HepG2 (cell line): ENCODE measurements at regions not wholly inside any gene's neighbourhood (a gene's known extent, or its start where the extent isn't known, plus 50 kb on each side); places are given as distances from the start of the nearest gene placed in this dataset.

Experiments
- ATAC-seq: fragments of 200-7000 bp; cut with Tn5 transposase; 3 replicates; pipeline ENCODE4 v1.9.1; 2020; ENCODE audit warnings: mild to moderate bottlenecking, moderate library complexity
- BruUV-seq: library from RNA; stranded (reverse); fragments of 400-500 nt; replicated peaks from 2 replicates; lab custom pipeline; 2021; lab: Mats Ljungman, UMichigan
- CTCF ChIA-PET: fragments of 300-600 bp; formaldehyde crosslinking; extraction: SDS; loops from one replicate; lab custom pipeline; 2021; ENCODE audit warnings: low total read pairs, inconsistent platforms, low intra/inter-chr PET ratio; lab: Yijun Ruan, JAX
- POLR2A ChIA-PET: fragments of 350-600 bp; sonication (Branson Sonifier 250); formaldehyde crosslinking; loops from one replicate; lab custom pipeline; 2020; ENCODE audit warnings: antibody characterized with exemption, inconsistent platforms; lab: Yijun Ruan, JAX
- DNase-seq: peaks from one replicate; pipeline ENCODE4 v3.0.0-alpha.2; 2015; ENCODE audit warnings: low spot score
- FAIRE-seq: peaks from 3 replicates; lab custom pipeline; 2011; peaks lifted over from hg19 to GRCh38; lab: Jason Lieb, UNC
- H2AFZ ChIP-seq: one replicate; pipeline ENCODE4 v1.6.1; 2011; ENCODE audit warnings: low read length, inconsistent platforms
- H3K27ac ChIP-seq: fragments of 300-600 bp; 3 replicates; pipeline ENCODE4 v1.8.0; 2011; ENCODE audit warnings: mixed run types, mild to moderate bottlenecking, mixed read lengths, low read length, inconsistent platforms; ENCODE audit not compliant: insufficient read depth; ENCODE audit errors: extremely low read length
- H3K27me3 ChIP-seq, 2 experiments: fragments of 200-600 bp in 1 of 2; 2 replicates in 1 of 2; 3 replicates in 1 of 2; pipeline versions ENCODE4 v1.6.0 to v1.8.0; 2011; ENCODE audit warnings: low read length in 2 of 2, mild to moderate bottlenecking in 2 of 2, moderate library complexity in 2 of 2, inconsistent platforms in 1 of 2; ENCODE audit not compliant: insufficient read depth in 2 of 2, control insufficient read depth in 1 of 2
- H3K36me3 ChIP-seq, 2 experiments: fragments of 200-600 bp in 1 of 2; replicated peaks in 1 of 2; 2 replicates in 1 of 2; 3 replicates in 1 of 2; pipeline versions ENCODE4 v1.5.1 to v1.8.0; 2011; ENCODE audit warnings: low read length in 2 of 2, inconsistent platforms in 1 of 2; ENCODE audit not compliant: insufficient read depth in 2 of 2, control insufficient read depth in 1 of 2
- H3K4me1 ChIP-seq: 2 replicates; pipeline ENCODE4 v1.5.1; 2012; ENCODE audit warnings: low read length, inconsistent platforms; ENCODE audit not compliant: insufficient read depth
- H3K4me2 ChIP-seq: 2 replicates; pipeline ENCODE4 v1.6.0; 2011; ENCODE audit warnings: low read depth, low read length, inconsistent platforms
- H3K4me3 ChIP-seq, 3 experiments: fragments of 200-600 bp in 1 of 3; sonication (generic), shearing (Covaris generic) in 1 of 3; replicated peaks in 1 of 3; 2 replicates each; pipeline ENCODE4 v1.5.1; 2011 to 2016; ENCODE audit warnings: low read length in 3 of 3, inconsistent platforms in 2 of 3, low read depth in 2 of 3, mild to moderate bottlenecking in 2 of 3, control low read depth in 1 of 3, mixed read lengths in 1 of 3; ENCODE audit not compliant: insufficient read depth in 1 of 3
- H3K79me2 ChIP-seq: one replicate; pipeline ENCODE4 v1.6.1; 2011; ENCODE audit warnings: low read length, inconsistent platforms; ENCODE audit not compliant: insufficient read depth
- H3K9ac ChIP-seq: 2 replicates; pipeline ENCODE4 v1.6.0; 2011; ENCODE audit warnings: mild to moderate bottlenecking, low read depth, low read length, inconsistent platforms; ENCODE audit not compliant: insufficient read depth
- H3K9me3 ChIP-seq: 2 replicates; pipeline ENCODE4 v1.5.1; 2012; ENCODE audit warnings: mild to moderate bottlenecking, low read length
- H4K20me1 ChIP-seq: 2 replicates; pipeline ENCODE4 v1.6.0; 2011; ENCODE audit warnings: inconsistent platforms, mild to moderate bottlenecking, low read length, moderate library complexity; ENCODE audit not compliant: insufficient read depth
- ATF7 ChIP-seq, 2 experiments: fragments of 450-650 bp in 1 of 2; sonication (generic) in 1 of 2; formaldehyde crosslinking in 1 of 2; IDR thresholded peaks; 2 replicates each; pipeline versions ENCODE4 v1.4.0 to v1.6.1; 2016 to 2020; ENCODE audit warnings: antibody characterized with exemption in 1 of 2, mild to moderate bottlenecking in 1 of 2, missing genetic modification reagents in 1 of 2
- CREB1 ChIP-seq, 2 experiments: fragments of 450-650 bp in 1 of 2; IDR thresholded peaks; 2 replicates each; pipeline ENCODE4 v1.6.1; 2016 to 2017; ENCODE audit warnings: control low read depth in 1 of 2, mild to moderate bottlenecking in 1 of 2, missing compliant biosample characterization in 1 of 2, missing genetic modification characterization in 1 of 2
- KLF12 ChIP-seq: sonication (generic); formaldehyde crosslinking; IDR thresholded peaks from 2 replicates; pipeline ENCODE4 v1.4.0; 2020; ENCODE audit warnings: missing genetic modification reagents, borderline replicate concordance
- KLF16 ChIP-seq, 2 experiments: sonication (generic) in 1 of 2; formaldehyde crosslinking in 1 of 2; IDR thresholded peaks; 2 replicates each; pipeline versions ENCODE4 v1.6.1 to v1.8.0; 2016 to 2023; ENCODE audit warnings: missing genetic modification reagents in 2 of 2, missing compliant biosample characterization in 1 of 2
- MAFK ChIP-seq, 2 experiments: IDR thresholded peaks in 1 of 2; conservative IDR thresholded peaks in 1 of 2; 2 replicates each; pipeline ENCODE4 v1.6.1; 2011; ENCODE audit warnings: improper control_type of control experiment in 2 of 2, low read length in 2 of 2
- MED8 ChIP-seq: sonication (generic); formaldehyde crosslinking; IDR thresholded peaks from 2 replicates; pipeline ENCODE4 v1.8.1; 2023; ENCODE audit warnings: mild to moderate bottlenecking, missing genetic modification reagents; ENCODE audit not compliant: insufficient replicate concordance
- NFIC ChIP-seq: IDR thresholded peaks from 2 replicates; pipeline ENCODE4 v1.6.1; 2012; ENCODE audit warnings: mild to moderate bottlenecking, low read length, inconsistent platforms
- NRL ChIP-seq: sonication (generic); formaldehyde crosslinking; IDR thresholded peaks from 2 replicates; pipeline ENCODE4 v1.5.0; 2020; ENCODE audit warnings: missing genetic modification reagents, mild to moderate bottlenecking, moderate library complexity, borderline replicate concordance
- SUZ12 ChIP-seq: fragments of 150-350 bp; IDR thresholded peaks from 2 replicates; pipeline ENCODE4 v1.6.1; 2014; ENCODE audit warnings: low read depth, low read length
- WGBS: methylation state at CpG from one replicate; pipeline ENCODE4 v1.1.6; 2017; ENCODE audit warnings: low lambda C conversion rate; 5-methylcytosine and 5-hydroxymethylcytosine counted together
- in situ Hi-C: cut with HindIII; loops from 2 replicates; pipeline ENCODE4 v1.10.0; 2017; ENCODE audit warnings: low pct_unique_long_range_greater_than_20kb; ENCODE audit not compliant: extremely low pct_ligation_motif_present
- intact Hi-C: fragments of 100-400 bp; cut with micrococcal nuclease; formaldehyde crosslinking; loops from one replicate; pipeline ENCODE4 v1.10.0; 2022; ENCODE audit not compliant: unreplicated experiment

- Histone ChIP-seq H3K4me1 (no peaks in the 10 kb centered on the region), H3K79me2 (no peaks in the 10 kb centered on the region), H3K27ac (no peak overlapping the region), H3K9me3 (no peaks in the 10 kb centered on the region), H3K9ac (no peak overlapping the region), H3K27me3 (no peaks in the 10 kb centered on the region), H4K20me1 (no peaks in the 10 kb centered on the region), H3K36me3 (no peaks in the 10 kb centered on the region), H2AFZ (no peak overlapping the region), H3K4me3 (no peak overlapping the region), H3K4me2 (no peak overlapping the region)
- intact Hi-C loops (no loop called here), in situ Hi-C loops (no loop called here)
- FAIRE-seq (no peak), DNase-seq (no peak), ATAC-seq (no peak)
- 42% methylated on average over 3 of the region's 3 CpGs for WGBS
- POLR2A ChIA-PET: no interaction called here
- CTCF ChIA-PET: no interaction called here
- TF ChIP-seq CREB1 (IDR thresholded peaks at IDR 0.05): peak; percentile 72
- TF ChIP-seq CREB1 (CRISPR knock-in tag; IDR thresholded peaks at IDR 0.05): no peak
- TF ChIP-seq ATF7 (IDR thresholded peaks at IDR 0.05): peak; percentile 96
- TF ChIP-seq ATF7 (CRISPR knock-in tag; IDR thresholded peaks at IDR 0.05): no peak
- no peak for TF ChIP-seq SUZ12
- BruUV-seq: no TSS peak
Observed at GRCh38 chr14:30230719-30231118, 303.1 kb upstream of the PRKD1 start.

GRCh38 chr14:30234966-30235365 lies 307.3 kb upstream of the PRKD1 start:
- POLR2A ChIA-PET: no interaction called here
- in situ Hi-C loops: no loop called here
- H3K9me3 ChIP-seq: no peaks in the 10 kb centered on the region
- ATAC-seq (no peak), DNase-seq (no peak), FAIRE-seq (no peak)
- H3K27me3 ChIP-seq: no peaks in the 10 kb centered on the region
- no peak overlapping the region for H3K4me2 ChIP-seq
- CTCF ChIA-PET: no interaction called here
- intact Hi-C loops: no loop called here
- BruUV-seq: no TSS peak
- H3K79me2 ChIP-seq: no peaks in the 10 kb centered on the region
- no peak overlapping the region for H3K9ac ChIP-seq
- no peaks in the 10 kb centered on the region for H4K20me1 ChIP-seq
- TF ChIP-seq MAFK (conservative IDR thresholded peaks at IDR 0.05 in 1 of 2, IDR thresholded peaks at IDR 0.05 in 1 of 2; ENCODE audit: low read length in 2 of 2) (no peak), MED8 (CRISPR knock-in tag) (no peak), KLF12 (CRISPR knock-in tag) (no peak), NFIC (no peak), NRL (CRISPR knock-in tag) (no peak), KLF16 (CRISPR knock-in tag; IDR thresholded peaks at IDR 0.05) (no peak)
- H2AFZ ChIP-seq: no peak overlapping the region
- no peak overlapping the region for H3K4me3 ChIP-seq
- no peaks in the 10 kb centered on the region for H3K36me3 ChIP-seq
- H3K4me1 ChIP-seq: no peaks in the 10 kb centered on the region
- WGBS: 0% methylated on average over 1 of the region's 1 CpG
- no peak overlapping the region for H3K27ac ChIP-seq
